Osteoblast (primary cell): ENCODE measurements at regions not wholly inside any gene's neighbourhood (a gene's known extent, or its start where the extent isn't known, plus 50 kb on each side); places are given as distances from the start of the nearest gene placed in this dataset.

ENCODE experiments used
- DNase-seq: peaks from one replicate; pipeline ENCODE4 v3.0.0; 2011; ENCODE audit warnings: low spot score, mixed read lengths; ENCODE audit not compliant: insufficient read length; ENCODE audit errors: missing footprints
- H2AFZ ChIP-seq: 2 replicates; pipeline ENCODE4 v1.6.0; 2011; ENCODE audit warnings: mild to moderate bottlenecking, low read length
- H3K27ac ChIP-seq: 2 replicates; pipeline ENCODE4 v1.5.1; 2011; ENCODE audit warnings: mild to moderate bottlenecking, low read depth, low read length, moderate library complexity
- H3K27me3 ChIP-seq: 2 replicates; pipeline ENCODE4 v1.6.0; 2012; ENCODE audit warnings: mild to moderate bottlenecking, control low read depth, inconsistent platforms, low read length, moderate library complexity; ENCODE audit not compliant: insufficient read depth
- H3K36me3 ChIP-seq: 2 replicates; pipeline ENCODE4 v1.5.1; 2011; ENCODE audit warnings: mild to moderate bottlenecking, low read length, control low read depth, moderate library complexity; ENCODE audit not compliant: insufficient read depth
- H3K4me1 ChIP-seq: 2 replicates; pipeline ENCODE4 v1.5.1; 2011; ENCODE audit warnings: mild to moderate bottlenecking, low read length, control low read depth, moderate library complexity; ENCODE audit not compliant: insufficient read depth
- H3K4me2 ChIP-seq: 2 replicates; pipeline ENCODE4 v1.6.0; 2011; ENCODE audit warnings: mild to moderate bottlenecking, low read length; ENCODE audit not compliant: insufficient read depth
- H3K4me3 ChIP-seq: fragments of 200-600 bp; sonication (generic); 3 replicates; pipeline ENCODE4 v1.5.1; 2012; ENCODE audit warnings: mild to moderate bottlenecking, low read length, inconsistent platforms; ENCODE audit not compliant: insufficient read depth
- H3K79me2 ChIP-seq: 2 replicates; pipeline ENCODE4 v1.6.0; 2012; ENCODE audit warnings: mild to moderate bottlenecking, low read length, control low read depth, inconsistent platforms; ENCODE audit not compliant: insufficient read depth
- H3K9me3 ChIP-seq: 2 replicates; pipeline ENCODE4 v1.5.1; 2011; ENCODE audit warnings: low read depth, low read length, control low read depth
- H4K20me1 ChIP-seq: 2 replicates; pipeline ENCODE4 v1.6.0; 2012; ENCODE audit warnings: mild to moderate bottlenecking, low read length, control low read depth; ENCODE audit not compliant: insufficient read depth
- TF ChIP-seq, protein P1 (sequence below): IDR thresholded peaks from 2 replicates; pipeline ENCODE4 v1.5.1; 2011; ENCODE audit warnings: mild to moderate bottlenecking, low read depth, low read length, moderate library complexity; ENCODE audit errors: extremely low read depth

- Histone ChIP-seq H3K9me3 (no peaks in the 10 kb centered on the region), H3K79me2 (no peaks in the 10 kb centered on the region), H3K4me3 (no peak overlapping the region), H4K20me1 (no peaks in the 10 kb centered on the region), H3K27me3 (peaks cover 16% of the 10 kb centered on the region), H3K4me2 (no peak overlapping the region), H3K36me3 (no peaks in the 10 kb centered on the region), H3K4me1 (no peaks in the 10 kb centered on the region), H2AFZ (no peak overlapping the region), H3K27ac (no peak overlapping the region)
- DNase-seq: no peak
- TF ChIP-seq, protein P1, sequence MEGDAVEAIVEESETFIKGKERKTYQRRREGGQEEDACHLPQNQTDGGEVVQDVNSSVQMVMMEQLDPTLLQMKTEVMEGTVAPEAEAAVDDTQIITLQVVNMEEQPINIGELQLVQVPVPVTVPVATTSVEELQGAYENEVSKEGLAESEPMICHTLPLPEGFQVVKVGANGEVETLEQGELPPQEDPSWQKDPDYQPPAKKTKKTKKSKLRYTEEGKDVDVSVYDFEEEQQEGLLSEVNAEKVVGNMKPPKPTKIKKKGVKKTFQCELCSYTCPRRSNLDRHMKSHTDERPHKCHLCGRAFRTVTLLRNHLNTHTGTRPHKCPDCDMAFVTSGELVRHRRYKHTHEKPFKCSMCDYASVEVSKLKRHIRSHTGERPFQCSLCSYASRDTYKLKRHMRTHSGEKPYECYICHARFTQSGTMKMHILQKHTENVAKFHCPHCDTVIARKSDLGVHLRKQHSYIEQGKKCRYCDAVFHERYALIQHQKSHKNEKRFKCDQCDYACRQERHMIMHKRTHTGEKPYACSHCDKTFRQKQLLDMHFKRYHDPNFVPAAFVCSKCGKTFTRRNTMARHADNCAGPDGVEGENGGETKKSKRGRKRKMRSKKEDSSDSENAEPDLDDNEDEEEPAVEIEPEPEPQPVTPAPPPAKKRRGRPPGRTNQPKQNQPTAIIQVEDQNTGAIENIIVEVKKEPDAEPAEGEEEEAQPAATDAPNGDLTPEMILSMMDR: no peak
These were observed 116.3 kb downstream of the CYP26A1 start for GRCh38 chr10:93189944-93190343.

- Histone ChIP-seq H3K79me2 (no peaks in the 10 kb centered on the region), H3K4me3 (no peak overlapping the region), H3K27me3 (peaks cover 16% of the 10 kb centered on the region), H2AFZ (no peak overlapping the region), H3K4me1 (no peaks in the 10 kb centered on the region), H3K27ac (no peak overlapping the region), H3K4me2 (no peak overlapping the region), H4K20me1 (no peaks in the 10 kb centered on the region), H3K36me3 (no peaks in the 10 kb centered on the region), H3K9me3 (no peaks in the 10 kb centered on the region)
- DNase-seq: no peak
- TF ChIP-seq, protein P1: no peak
These were observed 116.7 kb downstream of the CYP26A1 start for GRCh38 chr10:93190372-93190771.

- H3K79me2 ChIP-seq: no peaks in the 10 kb centered on the region
- no peak for DNase-seq
- H3K4me2 ChIP-seq: no peak overlapping the region
- H3K9me3 ChIP-seq: no peaks in the 10 kb centered on the region
- peaks cover 7% of the 10 kb centered on the region for H3K4me1 ChIP-seq
- no peaks in the 10 kb centered on the region for H3K36me3 ChIP-seq
- H2AFZ ChIP-seq: no peak overlapping the region
- peaks cover 16% of the 10 kb centered on the region for H3K27me3 ChIP-seq
- no peaks in the 10 kb centered on the region for H4K20me1 ChIP-seq
- TF ChIP-seq, protein P1: no peak
- H3K4me3 ChIP-seq: no peak overlapping the region
- no peak overlapping the region for H3K27ac ChIP-seq
These were observed 120.2 kb downstream of the CYP26A1 start for GRCh38 chr10:93193906-93194305.

- Histone ChIP-seq H3K4me3 (peak overlapping the region; percentile 62), H3K4me2 (peak overlapping the region; percentile 80), H3K9me3 (no peaks in the 10 kb centered on the region), H3K27ac (peak overlapping the region; percentile 30), H2AFZ (peak overlapping the region; percentile 82), H3K4me1 (peaks cover 13% of the 10 kb centered on the region), H3K27me3 (peaks cover 5% of the 10 kb centered on the region), H3K36me3 (no peaks in the 10 kb centered on the region), H4K20me1 (no peaks in the 10 kb centered on the region), H3K79me2 (no peaks in the 10 kb centered on the region)
- TF ChIP-seq, protein P1: no peak
- DNase-seq: no peak
These were observed 124.9 kb downstream of the CYP26A1 start for GRCh38 chr10:93198401-93199131.
